ENCODE measurements at regions not wholly inside any gene's neighbourhood (a gene's known extent, or its start where the extent isn't known, plus 50 kb on each side); places are given as distances from the start of the nearest gene placed in this dataset.

GRCh38 chr1:57696043-57696442 is 272.2 kb upstream of the DAB1 start:
- DNase-seq: no peak

- DNase-seq: no peak
Observed at GRCh38 chr1:57686306-57686705, 262.4 kb upstream of the DAB1 start.

GRCh38 chr1:57683037-57683942 is 259.4 kb upstream of the DAB1 start:
- DNase-seq: no peak

- DNase-seq: no peak
Observed at GRCh38 chr1:57678138-57678537, 254.3 kb upstream of the DAB1 start.

- DNase-seq: no peak
Observed at GRCh38 chr1:57675776-57676175, 251.9 kb upstream of the DAB1 start.

- DNase-seq: no peak
Observed at GRCh38 chr1:57674801-57675200, 250.9 kb upstream of the DAB1 start.

- DNase-seq: no peak
Observed at GRCh38 chr1:57672346-57673140, 248.7 kb upstream of the DAB1 start.

- no peak for DNase-seq
Observed at GRCh38 chr1:57671750-57672149, 247.9 kb upstream of the DAB1 start.

- no peak for DNase-seq
Observed at GRCh38 chr1:57659804-57660203, 235.9 kb upstream of the DAB1 start.

GRCh38 chr1:57655161-57655560 is 231.3 kb upstream of the DAB1 start:
- DNase-seq: no peak

GRCh38 chr1:57644667-57645066 is 220.8 kb upstream of the DAB1 start:
- DNase-seq: no peak

- no peak for DNase-seq
Observed at GRCh38 chr1:57638239-57638638, 214.4 kb upstream of the DAB1 start.

GRCh38 chr1:57637155-57637554 is 213.3 kb upstream of the DAB1 start:
- no peak for DNase-seq

- no peak for DNase-seq
Observed at GRCh38 chr1:57633881-57634280, 210.0 kb upstream of the DAB1 start.

- no peak for DNase-seq
Observed at GRCh38 chr1:57633056-57633455, 209.2 kb upstream of the DAB1 start.

- DNase-seq: no peak
Observed at GRCh38 chr1:57632401-57632800, 208.5 kb upstream of the DAB1 start.

GRCh38 chr1:57627612-57628011 is 203.8 kb upstream of the DAB1 start:
- DNase-seq: no peak

GRCh38 chr1:57623791-57624538 is 200.1 kb upstream of the DAB1 start:
- DNase-seq: no peak

- DNase-seq: peak; percentile 30
Observed at GRCh38 chr1:57623039-57623790, 199.4 kb upstream of the DAB1 start.

GRCh38 chr1:57621776-57622175 is 197.9 kb upstream of the DAB1 start:
- no peak for DNase-seq

GRCh38 chr1:57620605-57621004 is 196.7 kb upstream of the DAB1 start:
- peak; percentile 32 for DNase-seq

- DNase-seq: peak; percentile 57
Observed at GRCh38 chr1:57616921-57617320, 193.1 kb upstream of the DAB1 start.

GRCh38 chr1:57615956-57616355 is 192.1 kb upstream of the DAB1 start:
- DNase-seq: no peak
